GM18867 (cell line): ENCODE measurements at regions not wholly inside any gene's neighbourhood (a gene's known extent, or its start where the extent isn't known, plus 50 kb on each side); places are given as distances from the start of the nearest gene placed in this dataset.

ENCODE experiments used
- ATAC-seq: cut with Tn5 transposase; IDR thresholded peaks from one replicate; pipeline ENCODE4 v1.9.1; 2021; ENCODE audit warnings: mild to moderate bottlenecking, moderate library complexity; ENCODE audit not compliant: unreplicated experiment

DNA sequence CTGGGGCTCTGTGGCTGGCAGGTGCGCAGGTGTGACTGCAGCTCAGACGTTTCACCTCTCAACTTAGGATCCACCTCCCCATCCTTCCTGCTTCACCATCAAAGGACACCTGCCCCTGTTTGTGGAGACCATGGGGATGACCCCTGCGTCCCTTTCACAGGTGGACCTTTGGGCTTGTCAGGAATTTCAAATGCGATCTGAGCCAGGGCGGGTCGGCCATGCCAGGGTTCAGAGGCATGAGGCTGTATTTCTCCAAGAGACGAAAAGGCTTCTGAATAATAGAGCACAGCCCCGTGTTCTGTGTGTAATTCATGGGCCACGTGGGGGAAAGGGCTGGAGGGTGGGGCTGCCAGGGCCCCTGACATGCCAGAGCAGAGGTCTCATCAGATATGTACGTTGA is 668.0 kb downstream of the BRD1 start:
- no peak for ATAC-seq

DNA sequence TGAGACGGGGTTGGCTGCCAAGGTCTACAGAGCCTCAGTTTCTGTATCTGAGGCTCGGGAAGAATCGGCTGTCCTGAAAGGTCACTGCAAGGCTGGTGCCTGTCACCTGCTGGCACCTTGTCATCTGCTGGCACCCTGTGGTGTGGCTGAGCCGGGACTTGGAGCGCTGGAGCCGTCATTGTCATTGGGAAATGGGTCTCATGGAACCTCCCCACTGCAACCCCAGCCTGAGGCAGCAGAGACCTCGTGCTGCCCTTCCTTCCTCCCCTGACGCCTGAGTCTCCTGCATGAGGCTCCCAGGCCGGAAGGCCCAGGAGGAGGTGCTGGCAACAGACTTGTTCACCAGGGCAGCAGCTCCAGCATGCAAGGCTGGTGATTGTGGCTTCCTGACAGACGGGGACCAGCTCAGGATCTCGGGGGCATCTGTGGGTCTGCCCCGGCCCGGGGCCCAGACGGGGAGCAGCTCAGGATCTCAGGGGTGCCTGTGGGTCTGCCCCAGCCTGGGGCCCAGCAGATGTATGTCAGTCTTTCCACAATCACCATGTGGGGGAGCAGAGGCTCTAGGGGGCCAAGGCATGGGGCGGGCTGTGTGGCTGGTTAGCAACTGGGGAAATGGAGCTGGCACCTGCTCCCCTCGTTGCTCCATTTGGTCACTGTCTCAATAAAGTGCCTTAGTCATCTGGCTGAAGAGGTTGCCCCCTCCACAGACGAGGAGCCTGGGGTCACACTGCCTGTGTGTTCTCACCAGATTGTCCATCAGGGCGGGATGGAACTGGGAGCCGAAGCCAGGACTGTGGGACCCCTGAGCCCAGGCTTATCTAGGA is 668.7 kb downstream of the BRD1 start:
- ATAC-seq: no peak

DNA sequence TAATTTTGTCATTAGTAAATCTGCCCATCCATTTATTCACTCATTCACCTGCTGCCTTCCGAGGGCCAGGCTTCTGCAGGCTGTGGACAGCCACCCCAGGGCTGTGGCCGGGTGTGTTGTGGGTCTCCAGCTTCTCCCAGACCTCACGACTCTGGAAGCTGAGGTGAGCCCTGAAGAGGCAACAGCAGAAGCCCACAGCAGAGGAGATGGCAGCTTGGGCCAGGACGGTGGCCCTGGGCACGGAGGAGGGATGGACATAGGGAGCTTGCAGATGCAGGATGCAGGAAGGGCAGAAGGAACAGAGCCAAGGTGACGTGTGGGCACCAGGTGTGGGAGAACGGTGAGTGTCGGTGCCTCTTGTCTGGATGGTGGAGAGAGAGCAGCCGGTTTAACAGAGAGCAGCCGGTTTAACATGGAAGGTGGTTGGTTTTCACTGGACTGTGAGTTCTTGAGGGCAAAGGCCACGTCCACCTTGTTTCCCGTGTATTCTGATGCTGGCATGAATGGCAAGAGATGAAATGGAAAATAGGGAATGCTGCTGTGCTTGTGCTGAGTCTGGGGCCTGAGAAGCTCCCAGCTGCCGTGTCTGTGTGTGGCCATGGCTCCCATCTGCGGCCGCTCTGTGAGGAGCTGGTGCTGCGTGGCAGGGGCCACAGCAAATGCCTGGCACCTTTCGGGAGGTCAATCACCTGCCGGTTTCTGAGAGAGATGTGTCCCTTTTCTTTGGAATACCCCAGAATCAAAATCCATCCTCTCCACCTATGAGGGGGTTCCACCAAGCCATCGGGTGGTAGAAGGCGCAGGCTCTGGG is 669.9 kb downstream of the BRD1 start:
- ATAC-seq: no peak

DNA sequence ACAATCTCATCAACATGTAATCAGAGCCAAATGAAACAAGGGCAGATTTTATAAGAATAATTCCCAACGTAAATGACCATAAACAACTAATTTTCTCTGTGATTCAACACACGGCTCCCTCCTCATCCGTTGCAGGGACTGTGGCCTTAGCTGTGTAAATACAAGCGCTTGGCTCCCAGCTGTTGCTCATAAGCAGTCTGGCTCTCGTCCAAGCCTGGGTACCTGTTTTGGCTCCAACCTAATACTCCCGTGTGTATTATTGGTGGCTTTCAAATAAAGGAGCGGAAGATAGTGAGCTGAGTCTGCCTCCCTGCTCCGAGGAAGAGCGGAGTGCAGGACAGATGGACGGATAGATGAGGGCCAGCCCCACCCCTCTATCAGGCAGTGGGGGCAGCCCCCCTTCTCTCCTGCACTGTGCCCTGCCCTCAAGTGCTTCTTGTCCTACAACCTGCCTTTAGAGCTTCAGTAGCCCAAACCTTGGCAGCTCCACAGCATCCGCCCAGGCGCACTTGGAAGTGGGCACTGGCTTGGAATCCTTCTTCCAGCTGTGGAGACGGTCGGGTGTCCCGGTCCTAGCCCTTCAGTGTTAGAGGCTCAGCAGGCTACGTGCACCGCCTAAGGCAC is 670.9 kb downstream of the BRD1 start:
- no peak for ATAC-seq

DNA sequence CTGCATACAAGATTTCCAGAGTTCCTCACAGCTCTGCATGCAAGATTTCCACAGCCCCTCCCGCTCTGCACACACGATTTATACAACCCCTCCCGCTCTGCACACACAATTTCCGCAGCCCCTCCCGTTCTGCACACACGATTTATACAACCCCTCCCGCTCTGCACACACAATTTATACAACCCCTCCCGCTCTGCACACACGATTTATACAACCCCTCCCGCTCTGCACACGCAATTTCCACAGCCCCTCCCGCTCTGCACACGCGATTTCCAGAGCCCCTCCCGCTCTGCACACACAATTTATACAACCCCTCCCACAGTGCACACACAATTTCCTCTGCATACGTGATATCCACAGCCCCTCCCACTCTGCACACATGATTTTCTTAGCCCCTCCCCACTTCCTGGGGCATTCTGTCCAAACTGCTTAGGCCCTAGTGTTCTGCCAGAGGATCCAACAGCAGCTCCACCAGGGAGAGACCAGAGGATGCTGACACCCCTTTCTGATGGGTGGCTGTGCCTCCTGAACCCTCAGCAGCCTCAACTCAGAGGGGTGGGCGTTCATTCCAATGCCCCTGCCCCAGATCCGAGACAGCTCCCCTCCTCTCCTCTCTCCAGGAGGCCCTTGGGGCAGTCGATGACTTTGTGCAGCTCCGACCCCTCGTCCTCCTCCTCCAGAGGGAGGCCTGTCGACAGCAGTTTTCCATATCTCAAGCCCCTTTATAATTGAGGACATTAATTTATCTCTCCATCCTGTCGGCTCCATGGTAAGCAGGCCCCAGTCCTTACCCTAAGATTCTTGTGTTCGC is 671.7 kb downstream of the BRD1 start:
- no peak for ATAC-seq

DNA sequence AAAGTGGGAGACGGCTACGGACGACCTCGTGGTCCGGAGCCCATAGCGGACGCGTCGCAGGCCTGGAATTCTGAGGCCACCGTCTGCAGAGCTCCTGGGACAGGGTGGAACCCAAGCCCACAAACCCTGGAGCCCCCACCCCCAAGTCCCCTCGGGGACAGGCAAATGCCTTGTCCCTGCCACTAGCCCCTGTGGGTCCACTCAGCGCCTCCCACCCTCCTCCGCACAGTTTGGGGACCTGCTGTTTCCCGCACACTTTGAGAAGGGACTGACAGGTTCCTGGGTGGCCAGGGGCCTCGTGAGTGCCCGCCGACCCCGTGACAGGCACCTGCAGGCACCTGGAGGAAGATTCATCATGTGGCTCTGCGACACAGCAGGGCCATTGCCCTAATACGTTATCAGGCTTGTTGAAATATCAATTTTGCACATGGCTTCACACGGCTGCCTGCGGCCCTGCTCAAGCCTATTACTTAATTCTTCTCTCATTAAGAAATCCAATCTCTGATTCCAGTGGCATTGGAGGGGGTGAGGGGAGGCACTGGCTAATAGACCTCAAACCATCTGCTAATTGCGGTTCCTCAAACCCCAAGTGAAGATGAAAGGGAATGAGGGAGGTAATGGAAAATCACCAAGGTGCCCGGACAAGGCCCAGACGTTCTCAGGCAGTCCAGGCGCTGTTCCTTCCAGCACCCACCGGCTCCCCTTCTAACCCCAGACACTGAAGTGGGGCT is 672.5 kb downstream of the BRD1 start:
- no peak for ATAC-seq

DNA sequence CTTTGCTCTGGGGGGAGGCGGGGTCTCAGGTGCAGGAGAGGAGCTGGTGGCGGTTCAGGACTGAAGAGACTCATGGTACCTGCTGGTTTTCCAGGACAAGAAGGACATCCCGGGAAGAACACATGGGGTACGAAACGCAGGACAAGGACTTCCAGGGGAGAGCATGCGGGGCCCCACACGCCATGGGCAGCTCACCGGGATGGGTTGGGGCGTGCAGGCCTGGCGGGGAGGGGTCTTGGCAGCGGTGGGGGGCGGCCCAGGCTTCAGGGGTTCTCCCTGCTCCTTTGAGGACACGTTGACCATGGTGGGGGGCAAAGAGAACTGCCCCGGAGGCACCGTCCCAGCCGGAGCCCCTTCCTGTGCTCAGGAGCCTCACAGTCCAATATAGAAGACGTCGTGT is 673.2 kb downstream of the BRD1 start:
- ATAC-seq: no peak

DNA sequence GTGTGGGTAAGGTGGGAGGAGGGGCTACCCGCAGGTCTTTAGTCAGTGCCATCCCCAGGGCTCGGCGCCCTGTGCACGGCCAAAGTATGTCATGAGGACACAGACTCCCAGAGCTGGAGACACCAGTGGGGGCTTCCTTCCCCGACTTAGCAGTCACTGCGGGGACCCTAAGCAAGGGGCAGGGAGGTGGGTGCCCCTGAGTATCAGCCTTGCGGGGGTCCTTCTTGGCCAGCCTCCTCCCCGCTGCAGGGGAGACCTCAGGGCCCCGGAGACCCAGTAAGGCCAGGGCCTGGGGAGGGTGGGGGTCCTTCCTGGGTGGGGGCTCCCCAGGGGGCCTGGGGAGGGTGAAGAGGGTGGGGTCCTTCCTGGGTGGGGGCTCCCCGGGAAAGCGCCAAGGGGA is 673.8 kb downstream of the BRD1 start:
- no peak for ATAC-seq

DNA sequence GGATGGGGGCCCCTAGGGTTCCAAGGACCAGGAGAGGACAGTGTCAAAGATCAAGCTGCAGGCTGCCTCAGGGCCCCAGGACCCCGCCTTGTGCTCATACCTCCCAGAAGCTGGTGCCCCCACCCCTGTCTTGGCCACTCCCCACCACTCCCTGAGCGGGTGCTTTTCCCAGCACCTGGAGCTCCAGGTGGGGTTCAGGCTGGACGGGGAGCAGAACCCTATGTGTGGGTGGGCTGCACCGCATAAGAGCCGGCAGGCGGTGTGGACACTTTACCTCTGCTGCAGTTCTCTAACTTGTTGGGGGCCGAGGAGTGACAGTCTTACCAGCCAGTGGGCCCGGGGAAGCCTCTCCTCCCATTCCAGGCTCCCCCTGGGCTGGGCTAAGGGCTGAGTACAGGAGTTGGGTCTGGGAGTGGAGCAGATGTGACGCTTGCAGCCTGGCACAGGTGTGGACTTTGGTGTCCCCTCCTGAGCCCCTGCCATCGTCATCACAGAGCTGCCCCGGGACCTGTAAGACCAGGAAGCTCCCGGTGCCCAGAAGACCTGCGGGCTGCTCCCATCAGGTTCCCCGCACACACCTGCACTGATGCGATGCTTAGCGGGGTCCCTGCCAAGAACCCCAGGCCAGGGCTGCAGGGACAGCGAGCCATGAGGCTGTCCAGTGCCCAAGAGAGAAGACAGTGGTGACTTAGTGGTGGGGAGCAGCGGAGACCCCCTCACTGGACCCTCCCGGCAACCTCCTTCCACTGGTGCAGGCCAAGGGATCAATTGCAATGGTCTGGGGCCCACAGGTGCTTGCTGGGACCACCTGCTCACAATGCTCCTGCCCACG is 674.5 kb downstream of the BRD1 start:
- no peak for ATAC-seq

DNA sequence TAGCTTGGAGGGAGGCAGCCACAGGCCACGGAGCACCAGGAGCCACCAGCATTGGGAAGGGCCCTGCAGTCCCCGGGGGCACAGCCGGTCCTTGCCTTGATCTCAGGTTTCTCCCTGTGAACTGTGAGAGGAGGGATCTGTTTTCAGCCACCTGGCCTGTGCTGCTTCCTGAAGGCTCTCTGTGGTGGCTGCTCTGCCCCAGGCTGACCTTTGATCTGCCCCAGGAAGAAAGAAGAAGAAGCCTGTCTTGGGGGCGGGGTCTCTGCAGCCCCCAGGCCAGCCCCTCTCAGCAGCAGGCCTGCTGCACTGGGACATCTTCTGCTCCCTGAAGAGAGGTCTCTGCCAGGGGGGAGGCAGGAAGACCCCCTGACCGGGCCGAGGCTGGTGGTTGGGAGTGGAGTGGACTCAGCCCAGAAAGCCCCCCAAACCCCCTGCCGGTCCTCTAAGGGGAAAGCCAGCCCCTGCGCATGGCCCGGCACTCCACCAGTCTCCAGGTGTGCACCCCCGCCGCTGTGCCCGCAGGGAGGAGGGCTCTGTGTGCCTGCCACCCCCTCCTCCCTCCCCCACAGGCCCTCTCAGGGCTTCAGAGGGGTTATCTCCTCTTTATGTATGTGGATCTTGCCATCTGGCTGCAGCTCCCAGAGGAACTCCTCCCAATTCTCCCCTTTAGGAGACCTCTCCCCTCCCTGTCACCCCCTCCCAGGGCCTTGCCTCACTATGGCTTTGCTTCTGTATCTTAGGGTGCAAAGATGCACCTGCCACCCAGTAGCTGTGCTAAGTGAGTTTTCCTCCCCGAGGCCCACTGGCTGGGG is 675.3 kb downstream of the BRD1 start:
- ATAC-seq: no peak

DNA sequence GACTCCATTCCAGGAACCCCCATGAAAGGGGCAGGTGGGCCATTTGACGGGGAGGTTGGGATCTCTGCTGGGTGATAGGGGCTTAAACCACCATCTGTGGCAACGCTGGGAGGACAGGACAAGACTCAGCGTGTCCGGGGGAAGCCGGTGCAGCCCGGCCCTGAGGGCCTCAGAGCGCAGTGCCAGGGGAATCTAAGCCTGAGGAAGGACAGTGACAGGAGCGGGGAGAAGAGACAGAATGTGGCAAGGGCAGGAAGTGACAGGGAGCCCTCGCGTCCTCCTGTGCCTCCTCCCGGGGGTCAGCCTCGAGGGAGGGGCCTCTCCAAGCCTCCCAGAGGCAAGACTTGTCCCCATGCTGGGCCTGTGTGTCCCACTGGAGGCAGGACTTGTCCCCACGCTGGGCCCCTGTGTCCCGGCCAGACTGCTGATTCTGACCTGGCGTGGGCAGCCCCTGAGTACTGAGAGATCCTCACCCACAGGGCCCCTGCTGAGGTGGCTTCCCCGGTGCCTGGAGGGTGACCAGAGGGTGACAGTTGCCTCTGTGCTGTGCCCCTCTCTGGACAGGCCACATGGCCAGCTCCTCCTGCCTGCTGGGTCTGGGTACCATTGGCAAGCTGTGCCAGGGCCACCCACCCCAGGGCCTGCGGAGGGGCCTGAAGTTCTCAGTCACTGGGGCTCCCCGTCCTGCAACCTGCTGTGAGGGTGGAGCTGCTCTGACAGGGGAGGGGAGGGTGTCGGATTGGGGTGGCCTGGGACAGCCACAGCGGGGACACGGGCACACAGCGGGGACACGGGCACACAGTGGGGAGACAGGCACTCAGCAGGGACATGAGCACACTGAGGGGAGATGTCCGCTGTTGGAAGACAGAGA is 676.2 kb downstream of the BRD1 start:
- ATAC-seq: no peak

DNA sequence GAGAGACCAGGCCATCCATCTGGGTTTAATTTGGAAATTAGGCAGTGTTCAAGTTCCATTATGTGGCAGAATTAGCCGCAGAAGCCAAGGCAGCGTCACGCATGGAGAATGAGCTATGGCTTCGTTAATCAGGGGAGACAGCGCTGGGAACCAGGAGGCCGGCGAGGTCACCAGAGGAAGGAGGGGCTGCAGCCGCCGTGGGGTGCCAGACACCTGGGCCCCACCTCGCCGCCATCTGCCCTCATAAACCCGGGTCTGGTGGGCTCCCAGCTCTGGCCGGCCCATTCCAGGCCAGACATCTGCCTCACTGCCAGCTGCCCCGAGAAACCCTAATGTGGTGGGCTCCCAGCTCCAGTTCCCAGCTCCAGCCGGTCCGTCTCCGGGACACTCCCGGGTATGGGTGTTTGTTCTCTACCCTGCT is 676.9 kb downstream of the BRD1 start:
- no peak for ATAC-seq

DNA sequence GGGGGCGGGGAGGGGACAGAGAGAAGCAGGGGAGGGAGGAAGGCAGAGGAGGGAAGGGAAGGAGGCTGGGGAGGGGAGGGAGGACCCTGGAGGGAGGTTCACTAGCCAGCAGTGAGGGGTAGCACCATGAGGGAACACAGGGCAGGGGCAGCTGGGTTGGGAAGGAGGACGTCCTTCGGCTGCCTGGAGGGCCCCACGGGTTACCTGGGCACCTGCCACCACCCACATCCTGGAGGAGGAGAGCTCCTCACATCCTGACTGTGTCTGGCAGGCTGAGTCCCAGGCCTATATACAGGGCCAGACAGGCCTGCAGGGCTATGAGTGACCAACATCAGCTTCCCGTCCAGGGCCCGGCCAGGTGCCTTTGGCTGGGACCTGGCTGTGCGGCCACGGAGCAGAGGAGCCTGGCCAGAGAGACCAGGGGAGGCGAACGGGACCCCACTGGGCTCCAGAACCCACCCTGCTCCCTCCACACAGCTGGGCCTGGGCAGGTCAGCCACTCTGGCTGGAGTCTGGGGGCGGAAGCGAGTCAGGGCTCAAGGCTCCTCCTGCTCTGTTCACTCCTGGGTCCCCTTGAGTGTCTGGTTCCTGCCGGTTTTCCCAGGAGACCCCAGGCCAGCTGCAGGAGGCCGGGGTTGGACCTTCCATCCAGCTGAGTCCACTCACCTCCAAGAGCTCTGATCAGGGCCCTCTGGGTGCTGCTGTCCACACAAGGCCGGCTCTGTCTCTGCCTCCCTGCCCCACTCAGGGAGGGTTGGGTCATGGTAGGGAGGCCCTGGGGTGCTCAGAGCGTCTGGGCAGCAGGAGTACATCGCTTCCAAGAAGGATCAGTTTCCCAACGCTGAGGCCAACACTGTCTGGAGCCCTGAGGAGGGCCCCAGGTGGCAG is 677.7 kb downstream of the BRD1 start:
- no peak for ATAC-seq

DNA sequence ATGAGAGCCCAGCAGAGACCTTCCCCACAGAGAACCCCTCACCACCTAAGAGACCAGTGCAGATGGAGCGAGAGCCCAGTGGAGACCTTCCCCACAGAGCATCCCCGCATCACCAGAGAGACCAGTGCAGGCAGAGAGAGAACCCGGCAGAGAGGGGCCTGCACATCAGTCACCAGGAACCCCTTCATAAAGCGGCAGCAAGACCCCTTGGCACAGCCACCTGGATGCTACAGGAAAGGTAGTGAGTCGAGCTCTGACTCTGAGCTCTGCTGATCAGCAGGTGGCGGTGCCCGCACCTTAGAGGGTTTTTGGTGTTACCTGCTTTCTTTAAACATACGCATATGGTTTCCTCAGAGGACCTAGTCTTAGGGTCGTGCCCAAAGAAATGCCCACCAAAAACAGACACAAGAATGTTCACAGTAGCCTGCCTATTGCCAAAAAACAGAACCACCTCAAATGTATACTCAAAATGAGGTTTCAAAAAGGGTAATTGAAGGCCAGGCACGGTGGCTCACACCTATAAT is 678.7 kb downstream of the BRD1 start:
- no peak for ATAC-seq

DNA sequence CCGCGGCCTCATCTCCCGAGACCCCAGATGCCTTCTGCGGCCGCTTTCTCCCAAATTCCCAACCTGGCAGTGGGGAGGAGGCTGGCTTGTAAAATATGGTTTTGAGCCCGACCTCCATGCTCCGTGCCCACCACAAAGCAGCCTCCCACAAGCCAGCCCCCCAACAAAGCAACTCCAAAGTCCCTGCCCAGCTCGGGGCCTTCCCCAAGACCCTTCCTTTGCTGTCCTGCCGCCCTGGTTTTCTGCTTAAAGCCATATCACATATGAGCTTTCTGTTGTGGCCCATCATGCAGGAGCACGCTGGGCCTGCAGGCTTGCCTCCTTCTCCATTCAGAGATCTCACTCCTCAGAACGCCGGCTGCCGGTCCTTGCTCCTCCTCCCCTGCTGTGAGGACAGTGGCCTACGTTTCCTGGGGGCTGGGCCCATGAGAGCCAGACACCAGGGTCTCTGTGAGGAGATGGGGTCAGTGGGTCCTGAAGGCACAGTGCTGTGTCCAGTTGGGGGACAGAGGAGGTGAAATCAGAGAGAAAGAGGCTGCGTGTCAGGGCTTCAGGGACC is 680.0 kb downstream of the BRD1 start:
- ATAC-seq: no peak

DNA sequence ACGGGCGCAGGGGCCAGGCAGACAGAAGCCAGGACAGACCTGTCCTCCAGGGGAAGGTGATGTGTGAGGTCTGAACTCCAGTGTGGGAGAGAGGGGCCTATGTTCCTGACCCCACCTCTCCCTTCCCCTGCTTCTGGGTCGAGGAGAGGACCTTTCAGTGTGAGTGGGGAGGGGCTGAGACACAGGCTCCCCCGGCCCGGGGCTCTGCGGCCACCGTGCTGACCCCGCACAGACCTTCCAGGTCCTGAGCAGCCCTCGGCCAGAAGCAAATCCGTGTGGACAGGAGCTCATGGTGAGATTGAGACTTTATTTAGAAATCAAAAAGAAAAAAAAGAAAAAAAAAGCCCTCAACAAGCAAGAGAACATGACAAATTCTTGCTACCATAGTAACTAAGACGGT is 680.5 kb downstream of the BRD1 start:
- no peak for ATAC-seq
